Stimulated activated CD8-positive, alpha-beta memory T cell treated with anti-CD3 and anti-CD28 coated beads, Interleukin-12 subunit alpha, Interleukin-12 subunit beta, amount 100 ng/mL, for 24 hours (primary cell): ENCODE measurements at regions not wholly inside any gene's neighbourhood (a gene's known extent, or its start where the extent isn't known, plus 50 kb on each side); places are given as distances from the start of the nearest gene placed in this dataset.
"Not testable (repeated sequence)": the region's sequence is repeated elsewhere in the genome, so short reads cannot be mapped to it uniquely, and the experiment has no call there.

ENCODE experiments used
- DNase-seq: peaks from one replicate; pipeline ENCODE4 v3.0.0-alpha.2; 2020; ENCODE audit errors: extremely low read depth

GRCh38 chr10:3659203-3659917 is 125.6 kb downstream of the KLF6 start:
- no peak for DNase-seq

- DNase-seq = no peak
Measured at GRCh38 chr10:3658766-3659165, 126.2 kb downstream of the KLF6 start.

- DNase-seq = no peak
Measured at GRCh38 chr10:3656214-3656613, 128.8 kb downstream of the KLF6 start.

GRCh38 chr10:3655528-3655927 is 129.5 kb downstream of the KLF6 start:
- DNase-seq = no peak

- no peak for DNase-seq
Measured at GRCh38 chr10:3654980-3655379, 130.0 kb downstream of the KLF6 start.

- no peak for DNase-seq
Measured at GRCh38 chr10:3654496-3654895, 130.5 kb downstream of the KLF6 start.

- DNase-seq = not testable (repeated sequence)
Measured at GRCh38 chr10:3653303-3653702, 131.7 kb downstream of the KLF6 start.

- no peak for DNase-seq
Measured at GRCh38 chr10:3652886-3653285, 132.1 kb downstream of the KLF6 start.

- no peak for DNase-seq
Measured at GRCh38 chr10:3651969-3652653, 132.9 kb downstream of the KLF6 start.

- DNase-seq = no peak
Measured at GRCh38 chr10:3648576-3648975, 136.4 kb downstream of the KLF6 start.

- no peak for DNase-seq
Measured at GRCh38 chr10:3648170-3648569, 136.8 kb downstream of the KLF6 start.

GRCh38 chr10:3647074-3647473 is 137.9 kb downstream of the KLF6 start:
- DNase-seq = no peak

GRCh38 chr10:3645406-3645805 is 139.6 kb downstream of the KLF6 start:
- DNase-seq = no peak

- no peak for DNase-seq
Measured at GRCh38 chr10:3640816-3641215, 144.2 kb downstream of the KLF6 start.

- DNase-seq = no peak
Measured at GRCh38 chr10:3639546-3639945, 145.5 kb downstream of the KLF6 start.

GRCh38 chr10:3636356-3637181 is 148.4 kb downstream of the KLF6 start:
- no peak for DNase-seq

- no peak for DNase-seq
Measured at GRCh38 chr10:3635697-3636096, 149.3 kb downstream of the KLF6 start.

- no peak for DNase-seq
Measured at GRCh38 chr10:3635211-3635671, 149.8 kb downstream of the KLF6 start.

- DNase-seq = not testable (repeated sequence)
Measured at GRCh38 chr10:3634646-3635045, 150.4 kb downstream of the KLF6 start.

- DNase-seq = no peak
Measured at GRCh38 chr10:3631701-3632330, 153.2 kb downstream of the KLF6 start.

GRCh38 chr10:3631291-3631690 is 153.7 kb downstream of the KLF6 start:
- no peak for DNase-seq
